ENCODE measurements at regions not wholly inside any gene's neighbourhood (a gene's known extent, or its start where the extent isn't known, plus 50 kb on each side); places are given as distances from the start of the nearest gene placed in this dataset.

DNA sequence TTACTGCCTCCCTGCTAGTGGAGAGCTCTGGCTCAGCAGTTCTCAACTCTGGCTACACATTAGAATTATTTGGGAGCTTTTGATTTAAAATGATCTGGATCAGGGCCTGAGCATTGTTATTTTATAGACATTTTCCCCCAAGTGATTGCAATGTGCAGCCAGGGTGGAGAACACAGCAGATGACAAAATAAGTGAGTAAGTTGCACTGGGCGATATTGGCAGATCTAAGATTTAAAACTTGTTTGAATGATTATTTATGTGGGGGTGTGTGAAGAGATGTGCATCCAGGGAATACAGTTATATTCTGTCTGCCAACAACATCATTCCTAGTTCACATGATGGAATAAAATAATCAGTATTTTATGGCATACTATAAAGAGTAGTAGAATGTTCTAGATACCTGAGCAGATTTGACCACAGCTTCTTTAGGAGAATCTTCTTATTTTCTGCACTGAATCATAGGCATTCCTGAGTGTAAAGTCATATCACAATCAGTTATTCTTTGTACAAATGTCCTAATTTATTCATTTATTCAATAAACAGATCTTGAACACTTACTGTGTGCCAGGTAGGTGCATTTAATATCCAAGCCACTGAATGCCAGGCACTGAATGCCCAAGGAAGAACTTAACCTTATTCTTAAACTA is 123.9 kb downstream of the UCHL1 start:
- Histone ChIP-seq H3K27ac (ENCODE audit: low read depth, low read length) (no peak overlapping the region), H3K36me3 (ENCODE audit: control insufficient read depth, insufficient read depth, low read length) (no peaks in the 10 kb centered on the region)

DNA sequence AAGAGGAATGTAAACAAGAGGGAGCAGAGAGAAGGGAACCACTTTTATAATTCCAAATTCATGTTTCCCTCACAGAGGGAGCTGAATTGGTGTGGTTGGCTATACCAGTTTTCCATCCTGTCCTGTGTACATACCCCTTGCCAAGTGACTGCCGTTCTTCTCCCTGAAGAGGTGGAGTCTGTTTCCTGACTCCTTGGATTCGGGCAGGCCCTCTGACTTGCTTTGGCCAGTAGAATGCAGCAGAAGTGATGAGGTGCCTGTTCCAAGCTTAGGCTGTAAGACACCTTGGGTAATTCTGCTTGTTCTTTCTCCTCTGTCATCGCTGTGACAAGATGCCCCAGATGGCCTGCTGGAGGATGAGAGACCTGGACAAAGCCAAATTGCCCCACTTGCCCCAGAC is 124.7 kb downstream of the UCHL1 start:
- Histone ChIP-seq H3K36me3 (ENCODE audit: control insufficient read depth, insufficient read depth, low read length) (no peaks in the 10 kb centered on the region), H3K27ac (ENCODE audit: low read depth, low read length) (no peak overlapping the region), H3K4me1 (ENCODE audit: control insufficient read depth, insufficient read depth, low read length) (no peaks in the 10 kb centered on the region), H3K9ac (ENCODE audit: low read length) (no peak overlapping the region), H3K4me3 (ENCODE audit: low read length) (no peak overlapping the region), H3K27me3 (ENCODE audit: control insufficient read depth, insufficient read depth, low read length) (no peaks in the 10 kb centered on the region)

More for the DNA sequence above, 123.9 kb downstream of the UCHL1 start:
- H3K9ac ChIP-seq (ENCODE audit: low read length): no peak overlapping the region
- H3K4me1 ChIP-seq (ENCODE audit: control insufficient read depth, insufficient read depth, low read length): no peaks in the 10 kb centered on the region
- H3K27me3 ChIP-seq (ENCODE audit: control insufficient read depth, insufficient read depth, low read length): no peaks in the 10 kb centered on the region
- H3K4me3 ChIP-seq (ENCODE audit: low read length): no peak overlapping the region

DNA sequence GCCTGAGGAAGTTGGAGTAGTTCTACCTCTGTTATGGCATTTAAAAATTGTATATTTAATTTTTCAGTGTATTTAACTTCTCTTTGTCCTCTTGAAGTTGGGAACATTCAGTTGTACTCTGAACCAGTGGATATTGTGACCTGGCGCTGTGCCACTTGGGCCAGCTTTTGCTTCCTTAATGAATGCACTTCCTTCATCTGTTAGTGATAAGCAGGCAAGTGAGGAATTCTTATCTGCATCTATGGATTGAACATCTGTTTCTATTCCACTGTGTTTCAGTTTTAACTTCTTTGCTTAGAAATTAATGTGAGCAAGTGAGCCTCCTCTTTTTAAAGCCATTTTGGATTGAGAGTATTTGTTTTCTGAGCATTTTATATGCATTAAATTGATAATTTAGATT is 128.3 kb downstream of the UCHL1 start:
- no peak overlapping the region for H3K27ac ChIP-seq (ENCODE audit: low read depth, low read length)
- H3K4me1 ChIP-seq (ENCODE audit: control insufficient read depth, insufficient read depth, low read length): no peaks in the 10 kb centered on the region
- H3K36me3 ChIP-seq (ENCODE audit: control insufficient read depth, insufficient read depth, low read length): no peaks in the 10 kb centered on the region
- no peak overlapping the region for H3K4me3 ChIP-seq (ENCODE audit: low read length)
- no peak overlapping the region for H3K9ac ChIP-seq (ENCODE audit: low read length)
- no peaks in the 10 kb centered on the region for H3K27me3 ChIP-seq (ENCODE audit: control insufficient read depth, insufficient read depth, low read length)

GRCh38 chr4:41385481-41385880 is 128.8 kb downstream of the UCHL1 start:
- no peaks in the 10 kb centered on the region for H3K36me3 ChIP-seq (ENCODE audit: control insufficient read depth, insufficient read depth, low read length)
- no peak overlapping the region for H3K4me3 ChIP-seq (ENCODE audit: low read length)
- H3K4me1 ChIP-seq (ENCODE audit: control insufficient read depth, insufficient read depth, low read length): no peaks in the 10 kb centered on the region
- no peaks in the 10 kb centered on the region for H3K27me3 ChIP-seq (ENCODE audit: control insufficient read depth, insufficient read depth, low read length)
- no peak overlapping the region for H3K9ac ChIP-seq (ENCODE audit: low read length)
- no peak overlapping the region for H3K27ac ChIP-seq (ENCODE audit: low read depth, low read length)

DNA sequence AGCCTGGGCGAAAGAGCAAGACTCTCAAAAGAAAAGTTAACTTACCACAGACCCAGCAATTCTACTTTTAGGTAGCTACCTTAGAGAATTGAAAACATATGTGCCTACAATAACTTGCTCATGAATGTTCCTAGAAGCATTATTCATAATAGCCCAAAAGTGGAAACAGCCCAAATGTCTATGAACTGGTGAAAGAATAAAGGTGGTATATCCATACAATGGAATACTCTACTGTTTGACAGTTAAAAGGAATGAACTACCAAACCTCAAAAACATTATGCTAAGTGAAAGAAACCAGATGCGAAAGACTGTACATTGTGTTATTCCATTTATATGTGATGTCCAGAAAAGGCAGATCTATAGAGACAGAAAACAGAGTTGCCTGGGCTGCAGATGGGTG is 131.4 kb downstream of the UCHL1 start:
- H3K4me3 ChIP-seq (ENCODE audit: low read length): no peak overlapping the region
- H3K27ac ChIP-seq (ENCODE audit: low read depth, low read length): no peak overlapping the region
- H3K4me1 ChIP-seq (ENCODE audit: control insufficient read depth, insufficient read depth, low read length): no peaks in the 10 kb centered on the region
- H3K9ac ChIP-seq (ENCODE audit: low read length): no peak overlapping the region
- H3K36me3 ChIP-seq (ENCODE audit: control insufficient read depth, insufficient read depth, low read length): no peaks in the 10 kb centered on the region
- no peaks in the 10 kb centered on the region for H3K27me3 ChIP-seq (ENCODE audit: control insufficient read depth, insufficient read depth, low read length)

- no peak overlapping the region for H3K27ac ChIP-seq (ENCODE audit: low read depth, low read length)
- H3K4me3 ChIP-seq (ENCODE audit: low read length): no peak overlapping the region
- no peak overlapping the region for H3K9ac ChIP-seq (ENCODE audit: low read length)
- no peaks in the 10 kb centered on the region for H3K27me3 ChIP-seq (ENCODE audit: control insufficient read depth, insufficient read depth, low read length)
- H3K4me1 ChIP-seq (ENCODE audit: control insufficient read depth, insufficient read depth, low read length): no peaks in the 10 kb centered on the region
- no peaks in the 10 kb centered on the region for H3K36me3 ChIP-seq (ENCODE audit: control insufficient read depth, insufficient read depth, low read length)
Measured at GRCh38 chr4:41389356-41389755, 132.6 kb downstream of the UCHL1 start.

- H3K36me3 ChIP-seq (ENCODE audit: control insufficient read depth, insufficient read depth, low read length): no peaks in the 10 kb centered on the region
- H3K27me3 ChIP-seq (ENCODE audit: control insufficient read depth, insufficient read depth, low read length): no peaks in the 10 kb centered on the region
Measured at GRCh38 chr4:41390661-41391060, 133.9 kb downstream of the UCHL1 start.

GRCh38 chr4:41391271-41391670 is 134.5 kb downstream of the UCHL1 start:
- H3K4me3 ChIP-seq (ENCODE audit: low read length): no peak overlapping the region
- H3K27me3 ChIP-seq (ENCODE audit: control insufficient read depth, insufficient read depth, low read length): no peaks in the 10 kb centered on the region
- H3K27ac ChIP-seq (ENCODE audit: low read depth, low read length): no peak overlapping the region
- H3K9ac ChIP-seq (ENCODE audit: low read length): no peak overlapping the region
- no peaks in the 10 kb centered on the region for H3K4me1 ChIP-seq (ENCODE audit: control insufficient read depth, insufficient read depth, low read length)
- H3K36me3 ChIP-seq (ENCODE audit: control insufficient read depth, insufficient read depth, low read length): no peaks in the 10 kb centered on the region

More at GRCh38 chr4:41390661-41391060, 133.9 kb downstream of the UCHL1 start:
- Histone ChIP-seq H3K9ac (ENCODE audit: low read length) (no peak overlapping the region), H3K4me1 (ENCODE audit: control insufficient read depth, insufficient read depth, low read length) (no peaks in the 10 kb centered on the region), H3K27ac (ENCODE audit: low read depth, low read length) (no peak overlapping the region), H3K4me3 (ENCODE audit: low read length) (no peak overlapping the region)

- Histone ChIP-seq H3K9ac (ENCODE audit: low read length) (no peak overlapping the region), H3K27ac (ENCODE audit: low read depth, low read length) (no peak overlapping the region), H3K4me1 (ENCODE audit: control insufficient read depth, insufficient read depth, low read length) (no peaks in the 10 kb centered on the region), H3K4me3 (ENCODE audit: low read length) (no peak overlapping the region), H3K36me3 (ENCODE audit: control insufficient read depth, insufficient read depth, low read length) (no peaks in the 10 kb centered on the region), H3K27me3 (ENCODE audit: control insufficient read depth, insufficient read depth, low read length) (no peaks in the 10 kb centered on the region)
Measured at GRCh38 chr4:41394481-41394894, 137.8 kb downstream of the UCHL1 start.

- no peak overlapping the region for H3K9ac ChIP-seq (ENCODE audit: low read length)
- no peaks in the 10 kb centered on the region for H3K4me1 ChIP-seq (ENCODE audit: control insufficient read depth, insufficient read depth, low read length)
Measured at GRCh38 chr4:41396214-41396613, 139.5 kb downstream of the UCHL1 start.

DNA sequence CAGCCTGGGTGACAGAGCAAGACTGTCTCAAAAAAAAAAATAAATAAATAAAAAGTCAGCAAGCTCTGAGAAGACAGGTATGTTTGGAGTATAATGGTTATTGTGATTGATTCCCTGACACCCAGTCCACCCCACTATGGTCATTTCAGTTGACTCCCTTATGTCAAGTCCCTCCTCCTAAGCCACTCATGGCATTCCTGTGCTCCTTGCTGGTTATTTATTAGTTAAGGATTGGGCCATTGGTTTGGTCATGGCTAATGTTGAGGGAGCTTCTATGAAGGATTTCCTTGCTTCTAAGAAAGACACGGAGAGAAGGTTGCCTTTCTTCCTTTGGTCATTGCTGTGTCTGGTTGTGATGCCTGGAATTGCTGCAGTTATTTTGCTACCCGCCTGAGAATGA is 140.1 kb downstream of the UCHL1 start:
- no peaks in the 10 kb centered on the region for H3K4me1 ChIP-seq (ENCODE audit: control insufficient read depth, insufficient read depth, low read length)
- H3K36me3 ChIP-seq (ENCODE audit: control insufficient read depth, insufficient read depth, low read length): no peaks in the 10 kb centered on the region
- H3K9ac ChIP-seq (ENCODE audit: low read length): no peak overlapping the region

More at GRCh38 chr4:41396214-41396613, 139.5 kb downstream of the UCHL1 start:
- no peaks in the 10 kb centered on the region for H3K36me3 ChIP-seq (ENCODE audit: control insufficient read depth, insufficient read depth, low read length)
- H3K27me3 ChIP-seq (ENCODE audit: control insufficient read depth, insufficient read depth, low read length): no peaks in the 10 kb centered on the region
- no peak overlapping the region for H3K4me3 ChIP-seq (ENCODE audit: low read length)
- H3K27ac ChIP-seq (ENCODE audit: low read depth, low read length): no peak overlapping the region

DNA sequence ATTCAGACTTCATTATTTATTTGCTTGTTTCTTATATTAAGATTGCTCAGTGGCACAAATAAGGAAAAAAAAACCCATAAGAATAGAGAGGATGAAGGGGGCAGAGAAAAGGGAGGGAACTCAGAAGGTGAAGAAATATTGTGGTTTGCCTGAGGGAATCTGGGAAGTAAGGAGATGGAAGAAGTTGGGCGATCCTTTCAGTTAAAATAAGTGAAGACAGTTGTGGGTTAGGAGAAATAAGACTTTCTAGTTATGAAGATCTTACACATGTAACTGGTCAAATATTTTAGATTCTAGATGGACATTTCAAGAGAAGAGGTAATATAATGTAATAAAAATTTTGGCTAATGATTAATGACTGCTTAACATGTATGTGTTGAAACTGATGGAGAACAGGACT is 138.7 kb upstream of the LIMCH1 start:
- Histone ChIP-seq H3K4me1 (ENCODE audit: control insufficient read depth, insufficient read depth, low read length) (no peaks in the 10 kb centered on the region), H3K27ac (ENCODE audit: low read depth, low read length) (no peak overlapping the region), H3K9ac (ENCODE audit: low read length) (no peak overlapping the region), H3K4me3 (ENCODE audit: low read length) (no peak overlapping the region), H3K36me3 (ENCODE audit: control insufficient read depth, insufficient read depth, low read length) (no peaks in the 10 kb centered on the region), H3K27me3 (ENCODE audit: control insufficient read depth, insufficient read depth, low read length) (no peaks in the 10 kb centered on the region)

More for the DNA sequence above, 140.1 kb downstream of the UCHL1 start:
- Histone ChIP-seq H3K27ac (ENCODE audit: low read depth, low read length) (no peak overlapping the region), H3K4me3 (ENCODE audit: low read length) (no peak overlapping the region), H3K27me3 (ENCODE audit: control insufficient read depth, insufficient read depth, low read length) (no peaks in the 10 kb centered on the region)

DNA sequence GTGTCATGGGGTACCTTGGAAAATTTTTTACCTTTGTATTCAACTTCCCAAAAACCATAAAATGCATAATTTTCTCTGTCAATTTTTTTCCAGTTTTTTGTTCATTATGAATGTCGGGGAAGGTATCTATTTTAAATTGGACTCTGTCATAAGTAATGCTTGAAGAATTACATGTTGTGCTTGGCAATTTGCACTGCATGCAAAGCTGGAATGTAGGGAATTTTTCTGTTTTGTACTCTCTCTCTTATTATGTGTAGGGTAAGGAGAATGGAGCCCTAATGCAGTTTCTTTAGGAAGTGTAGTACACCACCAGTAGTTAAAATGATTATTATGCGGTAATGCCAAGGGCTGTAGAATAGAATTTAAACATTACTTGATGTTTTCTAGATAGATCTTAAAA is 137.7 kb upstream of the LIMCH1 start:
- no peaks in the 10 kb centered on the region for H3K4me1 ChIP-seq (ENCODE audit: control insufficient read depth, insufficient read depth, low read length)
- no peaks in the 10 kb centered on the region for H3K27me3 ChIP-seq (ENCODE audit: control insufficient read depth, insufficient read depth, low read length)
- no peak overlapping the region for H3K27ac ChIP-seq (ENCODE audit: low read depth, low read length)
- no peaks in the 10 kb centered on the region for H3K36me3 ChIP-seq (ENCODE audit: control insufficient read depth, insufficient read depth, low read length)
- no peak overlapping the region for H3K4me3 ChIP-seq (ENCODE audit: low read length)
- no peak overlapping the region for H3K9ac ChIP-seq (ENCODE audit: low read length)
